Thyroid gland (tissue), 4 donors: ENCODE measurements at regions not wholly inside any gene's neighbourhood (a gene's known extent, or its start where the extent isn't known, plus 50 kb on each side); places are given as distances from the start of the nearest gene placed in this dataset.

Experiments
- CTCF ChIP-seq, 6 experiments: fragments of 200-600 bp in 3 of 6; fragments of 450-650 bp in 3 of 6; sonication (generic) in 3 of 6; IDR thresholded peaks; one replicate each; pipeline ENCODE4 v1.5.1; 2016 to 2019; ENCODE audit warnings: antibody characterized with exemption in 6 of 6, mild to moderate bottlenecking in 2 of 6, inconsistent platforms in 1 of 6, moderate library complexity in 1 of 6
- POLR2A ChIP-seq, 2 donors: fragments of 450-650 bp; IDR thresholded peaks; one replicate each; pipeline ENCODE4 v1.6.1; 2017; ENCODE audit warnings: antibody characterized with exemption in 2 of 2, mild to moderate bottlenecking in 2 of 2, moderate library complexity in 1 of 2

GRCh38 chr21:19236209-19236608, 832.6 kb upstream of the TMPRSS15 start:
- TF ChIP-seq CTCF (IDR thresholded peaks at IDR 0.05) (no peak), POLR2A (IDR thresholded peaks at IDR 0.05) (no peak)
